Retina (tissue), 1 donor: ENCODE measurements at regions not wholly inside any gene's neighbourhood (a gene's known extent, or its start where the extent isn't known, plus 50 kb on each side); places are given as distances from the start of the nearest gene placed in this dataset.
"Not testable (repeated sequence)": the region's sequence is repeated elsewhere in the genome, so short reads cannot be mapped to it uniquely, and the experiment has no call there.

Experiments used
- DNase-seq: peaks from one replicate; pipeline ENCODE4 v3.0.0-alpha.2; 2016

DNA sequence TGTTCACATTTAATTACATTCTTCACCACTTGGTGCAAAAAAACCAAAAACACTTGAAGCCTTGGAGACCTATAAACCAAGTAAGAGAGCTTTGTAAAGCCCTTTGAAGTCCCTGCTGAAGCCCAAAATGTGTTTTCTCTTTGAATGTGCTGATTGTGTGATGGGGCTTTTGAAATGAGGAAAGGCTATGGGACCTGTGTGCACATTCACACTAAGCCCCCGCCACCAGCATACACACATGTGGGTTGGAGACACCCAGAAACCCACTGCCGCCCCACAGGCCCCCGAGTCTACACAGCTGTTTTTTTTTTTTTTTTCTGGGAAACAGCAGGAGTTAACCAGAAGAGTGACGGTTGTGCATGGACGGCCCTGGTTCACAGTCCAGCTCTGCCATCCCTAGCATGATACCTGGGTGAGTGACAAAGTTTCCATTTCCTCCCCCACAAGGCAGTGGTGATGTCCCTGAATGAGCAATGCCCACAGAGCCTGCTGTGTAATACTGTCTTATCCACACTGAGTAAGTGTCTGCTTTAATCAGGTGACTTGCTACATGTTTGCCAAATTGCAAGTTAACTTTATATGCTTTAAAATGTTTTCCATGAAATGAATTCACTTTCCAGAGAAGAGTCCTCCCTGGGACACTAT, 154.6 kb upstream of the GDF10 start:
- no peak for DNase-seq

DNA sequence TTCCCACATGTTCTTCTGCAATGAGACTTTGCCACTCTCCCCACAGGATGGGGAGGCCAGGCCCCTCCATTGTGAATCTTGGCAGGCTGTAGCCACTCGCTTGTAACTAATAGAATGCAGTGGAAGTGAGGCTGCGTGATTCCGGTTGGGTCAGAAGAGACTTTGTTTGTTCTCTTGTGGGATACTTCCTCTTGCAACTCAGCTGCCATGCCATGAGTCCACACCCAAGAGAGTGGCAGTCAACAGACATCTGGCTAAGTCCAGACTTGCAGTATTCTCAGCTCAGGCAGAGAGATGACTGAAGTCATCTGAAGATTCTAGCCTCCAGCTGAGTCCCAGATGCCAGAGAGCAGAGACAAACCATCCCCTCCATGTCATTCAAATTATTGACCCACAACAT, 153.4 kb upstream of the GDF10 start:
- DNase-seq: no peak

DNA sequence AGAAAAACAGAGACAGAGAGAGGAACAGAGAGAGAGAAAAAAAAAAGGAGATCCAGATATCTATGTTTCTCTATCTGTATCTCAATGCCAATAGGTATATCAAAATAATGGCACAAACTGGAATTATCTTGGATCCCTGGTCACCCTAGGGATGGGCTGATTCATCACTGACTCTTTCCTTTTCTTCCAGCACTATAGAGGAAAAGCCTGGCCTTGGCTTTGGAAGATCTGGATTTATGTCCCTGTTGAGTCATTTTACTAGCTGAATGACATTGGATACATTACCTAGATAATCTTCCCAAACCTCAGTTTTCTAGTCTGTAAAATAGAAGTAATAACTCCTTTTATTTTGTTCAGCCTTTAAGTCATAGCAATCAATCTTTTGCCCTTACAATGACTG, 152.8 kb upstream of the GDF10 start:
- no peak for DNase-seq

DNA sequence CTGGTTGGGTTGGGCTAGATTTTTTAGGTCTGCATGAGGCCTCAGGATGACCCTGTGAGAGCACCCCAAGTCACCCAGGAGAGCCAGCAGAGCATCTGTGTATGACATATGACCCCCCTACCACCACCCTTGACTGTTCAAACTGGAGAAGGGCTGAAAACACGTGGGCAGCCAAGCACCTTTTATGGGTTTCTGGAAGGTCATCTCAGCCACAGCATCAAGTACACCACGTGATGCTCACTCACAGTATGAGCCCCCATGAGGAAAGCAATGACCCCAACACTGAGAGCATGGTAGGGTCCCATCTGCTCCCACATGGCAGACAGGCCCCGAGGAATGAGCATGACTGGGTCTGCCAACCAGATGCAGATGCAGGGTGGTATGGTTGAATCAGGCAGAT, 149.4 kb upstream of the GDF10 start:
- DNase-seq: no peak

DNA sequence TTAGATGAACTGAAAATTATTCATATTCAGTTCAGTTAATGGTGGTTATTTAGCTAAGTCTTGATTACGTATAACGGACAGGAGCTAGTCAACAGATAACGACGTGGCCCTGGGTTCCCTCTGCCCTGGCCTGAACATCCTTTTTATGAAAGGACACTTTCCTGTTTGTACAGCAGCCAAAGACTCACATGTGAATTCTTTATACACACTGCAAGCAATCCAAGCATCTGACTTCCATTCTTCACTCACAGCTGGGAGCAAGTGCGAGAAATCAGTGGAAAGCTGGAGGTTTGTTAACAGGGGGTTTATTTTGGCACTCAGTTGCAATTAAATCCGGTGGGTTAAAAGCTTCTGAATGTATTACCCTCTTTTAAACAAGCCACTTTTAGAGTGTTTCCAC, 148.1 kb upstream of the GDF10 start:
- DNase-seq: no peak

DNA sequence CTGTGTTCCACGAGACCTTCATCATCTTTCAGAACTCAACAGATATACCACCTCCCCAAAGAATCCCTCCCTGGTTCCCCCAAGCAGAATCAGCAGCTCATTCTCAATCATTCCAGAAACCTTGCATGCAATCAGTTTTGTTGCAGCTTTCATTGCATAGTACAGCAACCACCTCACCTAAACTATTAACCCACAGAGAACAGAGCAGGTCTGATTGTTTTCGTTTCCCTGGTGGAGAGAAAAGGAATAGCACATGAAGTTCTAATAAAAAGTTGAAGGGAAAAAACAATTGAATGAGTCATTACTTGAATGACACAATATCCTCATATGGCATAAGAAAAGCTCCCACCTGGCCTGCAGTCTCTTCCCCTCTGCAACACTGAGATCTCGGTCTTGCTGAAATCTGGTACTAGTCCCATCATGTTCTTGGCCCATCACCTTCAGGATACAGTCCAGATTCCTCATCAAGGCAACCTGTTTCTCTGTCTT, 147.1 kb upstream of the GDF10 start:
- no peak for DNase-seq

DNA sequence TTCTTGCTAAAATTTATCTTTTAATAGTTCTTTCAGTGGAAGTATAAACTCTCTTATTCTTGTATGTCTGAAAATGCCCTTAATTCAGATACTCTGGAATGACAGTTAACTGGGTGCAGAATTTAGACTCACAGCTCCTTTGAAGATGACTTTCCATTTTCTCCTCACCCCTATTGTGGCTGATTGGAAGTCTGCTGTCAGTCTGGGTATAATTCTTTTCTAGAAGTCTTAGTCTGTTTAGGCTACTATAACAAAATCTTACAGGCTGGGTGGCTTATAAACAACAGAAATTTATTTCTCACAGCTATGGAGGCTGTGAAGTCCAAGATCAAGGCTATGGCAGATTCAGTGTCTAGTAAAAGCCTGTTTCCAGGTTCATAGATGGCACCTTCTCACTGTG, 145.2 kb upstream of the GDF10 start:
- DNase-seq: no peak

DNA sequence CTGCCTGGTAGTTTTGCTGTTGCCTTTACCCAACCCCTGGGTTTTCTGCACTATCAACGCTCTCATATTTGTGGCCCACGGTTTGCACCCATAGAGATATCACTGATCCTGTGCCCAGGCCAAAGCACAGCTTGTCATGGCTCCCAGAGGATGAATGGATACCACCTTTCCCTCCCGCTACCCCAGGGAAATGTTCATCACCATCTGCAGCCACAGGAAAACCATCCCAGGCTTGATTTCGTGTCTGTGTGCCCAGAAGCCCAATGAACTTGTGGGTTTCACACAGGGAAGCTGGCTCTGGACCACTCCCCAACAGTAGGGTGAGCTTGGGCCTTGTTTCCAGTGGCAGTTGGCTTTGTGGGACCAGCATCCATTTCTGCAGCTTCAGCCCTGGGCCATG, 143.1 kb upstream of the GDF10 start:
- no peak for DNase-seq

DNA sequence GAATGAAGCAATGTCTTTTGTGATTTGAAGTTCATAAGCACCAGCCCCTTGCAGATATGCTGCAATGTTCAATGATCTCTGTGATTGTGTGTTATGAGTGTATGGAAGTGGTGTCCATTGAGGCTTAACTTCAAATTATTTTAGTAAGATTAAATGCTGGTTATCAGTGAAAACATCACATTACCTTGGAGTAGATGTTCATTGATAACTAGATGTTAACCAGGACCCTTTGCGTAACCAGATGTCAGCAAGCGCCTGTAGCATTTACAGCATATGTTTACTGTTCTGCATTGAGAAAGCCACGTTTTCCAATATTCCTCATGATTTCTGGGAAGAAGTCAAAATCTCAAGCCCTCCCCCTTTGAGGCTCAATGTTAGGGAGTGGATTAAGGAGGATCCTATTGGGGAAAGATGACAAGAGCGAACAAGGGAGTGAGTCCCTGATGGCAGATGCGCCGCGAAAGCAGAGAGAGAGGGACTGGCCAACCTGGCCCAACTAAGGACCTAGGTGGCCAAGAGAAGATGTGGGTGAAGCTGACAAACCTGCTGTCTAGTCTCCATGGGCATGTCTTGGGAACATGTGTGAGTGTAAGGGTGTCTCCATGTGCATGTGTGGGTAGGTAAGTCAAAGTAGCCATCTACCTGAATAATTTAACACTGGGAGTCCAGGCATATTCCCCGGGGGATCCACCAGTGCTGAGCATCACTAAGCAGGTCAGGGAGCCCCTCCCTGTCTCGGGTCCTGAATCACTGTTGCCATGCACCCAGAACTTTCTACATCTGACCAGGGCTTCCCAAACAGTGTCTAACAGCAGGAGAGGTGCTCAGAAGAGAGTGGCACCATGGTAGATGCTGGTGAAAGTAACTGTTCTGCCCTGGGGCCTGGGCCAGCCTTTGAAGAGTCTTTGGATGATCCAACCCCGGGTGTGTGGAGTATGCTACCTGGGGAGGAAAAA, 141.6 kb upstream of the GDF10 start:
- no peak for DNase-seq

DNA sequence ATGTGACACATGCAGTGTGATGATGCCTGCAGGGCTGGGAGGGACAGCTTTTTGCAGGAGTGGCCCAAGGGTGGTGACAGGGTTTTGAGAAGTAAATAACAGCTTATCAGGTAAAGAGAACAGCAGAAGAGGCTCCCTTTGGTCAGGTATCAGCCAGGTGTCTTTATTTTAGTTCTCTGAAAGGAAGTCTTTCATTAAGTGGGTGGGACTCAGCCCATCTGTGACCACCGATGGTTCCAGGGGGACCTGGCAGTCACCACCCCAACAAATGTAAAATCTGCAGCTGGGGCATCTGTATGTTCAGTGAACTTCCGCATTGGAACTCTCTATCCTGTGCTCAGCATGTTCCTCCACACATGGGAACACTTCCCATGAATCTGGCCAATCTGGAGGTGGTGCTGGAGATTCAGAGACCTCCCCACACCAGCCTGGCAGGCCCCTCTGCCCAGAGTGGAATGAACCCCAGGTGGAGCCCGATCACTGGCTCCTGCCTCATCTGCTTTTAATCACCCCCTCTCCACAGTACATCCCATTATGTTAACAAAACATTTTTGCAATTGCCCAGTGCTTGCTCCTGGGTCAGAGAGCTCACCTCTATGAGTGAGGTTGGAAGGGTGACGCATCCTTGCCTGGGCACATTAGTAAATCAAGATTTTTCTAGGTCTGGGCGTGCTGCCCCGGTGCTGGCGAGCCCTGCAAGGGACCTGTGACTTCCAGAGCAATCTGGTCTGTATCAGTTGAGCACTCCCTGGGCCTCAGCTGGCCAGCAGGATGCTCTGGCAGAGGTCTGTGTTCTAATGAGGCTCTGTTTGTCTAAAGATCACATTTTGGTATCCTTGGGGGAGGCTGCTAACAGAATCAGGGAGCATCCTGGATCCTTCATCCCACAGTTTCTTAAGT, 140.4 kb upstream of the GDF10 start:
- DNase-seq: no peak

DNA sequence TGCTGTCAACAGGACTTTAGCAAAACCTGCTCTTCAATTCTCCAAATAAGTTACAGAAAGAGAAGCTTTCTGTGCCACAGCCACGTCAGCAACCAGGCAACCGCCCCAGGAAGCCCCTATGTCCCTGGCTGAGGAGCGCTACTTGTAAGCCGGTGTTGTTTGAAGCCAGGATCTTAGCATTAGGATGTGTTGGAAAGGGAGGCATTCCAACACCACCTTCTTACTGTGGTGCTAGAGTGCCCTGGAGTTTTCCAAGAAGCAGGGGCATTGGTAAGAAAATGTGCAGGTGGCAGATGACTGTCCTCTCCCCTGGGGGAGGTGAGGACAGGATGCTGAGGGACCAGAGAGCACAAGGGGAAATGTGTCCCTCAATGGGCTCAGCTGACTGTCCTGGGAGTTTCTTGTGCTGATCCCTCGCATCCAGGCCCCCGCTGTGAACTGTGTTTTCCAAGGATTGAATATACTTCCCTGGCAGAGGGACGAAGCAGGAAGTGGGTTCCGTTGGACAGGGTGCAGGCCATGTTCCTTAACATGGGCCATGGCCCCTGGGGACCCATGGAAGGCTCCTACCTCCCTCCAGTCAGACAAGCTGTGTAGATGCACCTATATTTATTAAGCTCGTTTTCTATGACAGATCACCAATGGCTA, 139.6 kb upstream of the GDF10 start:
- no peak for DNase-seq

DNA sequence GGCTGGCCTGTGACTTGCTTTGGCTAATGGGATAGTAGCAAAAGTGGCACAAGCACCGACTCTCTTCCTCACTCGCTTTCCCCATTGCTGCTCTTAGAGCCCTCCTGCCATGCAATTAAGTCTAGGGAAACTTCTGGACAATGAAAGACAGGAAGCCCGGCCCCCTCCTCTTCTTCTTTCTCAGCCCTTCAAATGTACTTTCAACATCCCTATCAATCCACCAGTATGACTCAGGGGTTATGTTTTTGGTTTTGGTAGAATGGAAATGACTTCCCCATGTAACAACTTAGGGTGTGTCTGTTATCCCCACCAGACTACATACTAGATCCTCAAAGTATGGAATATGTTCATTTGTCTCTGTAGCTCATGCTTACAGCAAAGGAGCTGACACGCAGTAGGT, 139.0 kb upstream of the GDF10 start:
- DNase-seq: no peak

DNA sequence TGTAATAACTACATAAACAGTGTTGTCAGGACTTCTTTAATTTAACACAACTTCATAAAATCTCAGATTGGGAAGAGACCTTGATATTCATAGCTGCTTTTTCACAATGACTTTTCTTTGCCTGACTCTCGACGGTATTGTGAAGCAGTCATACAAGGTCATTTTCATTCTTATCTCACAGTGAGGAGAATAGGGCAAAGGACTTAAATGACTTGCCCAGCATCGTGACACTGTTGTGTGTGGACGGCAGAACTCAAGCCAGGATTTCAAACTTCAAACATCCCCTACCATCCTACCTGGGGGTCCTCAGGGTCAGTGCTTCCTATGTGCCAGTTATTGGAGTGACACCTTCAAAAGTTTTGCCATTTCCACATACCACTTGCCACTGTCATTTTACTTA, 138.5 kb upstream of the GDF10 start:
- no peak for DNase-seq

DNA sequence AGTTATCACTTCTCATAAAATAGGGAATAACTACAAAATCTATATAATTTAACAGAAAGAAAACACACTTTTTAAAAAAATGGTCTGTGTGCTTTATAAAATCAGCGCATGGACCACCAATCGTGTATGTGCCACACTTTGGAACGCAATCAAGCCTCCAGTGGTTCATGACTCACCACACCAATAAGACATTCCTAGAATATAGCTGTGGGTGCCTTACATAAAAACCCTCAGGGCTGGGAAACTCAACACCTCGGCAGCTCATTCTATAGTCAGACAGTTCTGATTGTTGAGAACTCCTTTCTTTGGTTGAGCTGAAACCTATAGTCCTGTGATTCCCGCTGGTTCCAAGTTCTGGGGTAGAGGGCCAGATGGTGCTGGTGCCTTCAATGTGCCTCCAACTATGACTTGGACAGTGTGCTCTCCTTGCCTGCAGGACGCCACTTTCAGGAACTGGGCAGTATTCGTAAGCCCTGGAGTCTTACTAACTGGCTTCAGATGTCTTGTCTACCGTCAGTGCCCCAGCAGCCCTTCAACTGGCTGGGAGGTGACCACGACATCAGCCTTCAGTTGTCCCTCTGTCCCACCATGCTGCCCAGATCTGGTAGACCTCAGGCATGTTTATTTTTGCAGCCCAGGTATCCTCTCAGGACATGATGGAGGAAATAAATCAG, 135.7 kb upstream of the GDF10 start:
- DNase-seq: no peak

DNA sequence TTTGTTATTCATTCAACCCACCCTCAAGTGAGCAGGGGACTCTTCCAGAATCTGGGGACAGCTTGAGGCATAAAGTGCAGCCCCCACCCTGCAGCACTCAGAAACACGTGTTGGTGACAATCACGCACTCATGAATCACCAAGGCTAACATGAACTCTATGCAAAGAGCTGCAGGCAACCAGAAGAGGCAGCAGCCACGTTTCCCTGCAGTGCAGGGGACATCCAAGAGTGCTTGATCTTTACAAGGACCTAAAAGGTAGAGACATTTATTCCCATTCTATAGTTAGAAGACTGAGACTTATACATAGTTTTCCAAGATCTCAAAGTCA, 135.2 kb upstream of the GDF10 start:
- DNase-seq: no peak

DNA sequence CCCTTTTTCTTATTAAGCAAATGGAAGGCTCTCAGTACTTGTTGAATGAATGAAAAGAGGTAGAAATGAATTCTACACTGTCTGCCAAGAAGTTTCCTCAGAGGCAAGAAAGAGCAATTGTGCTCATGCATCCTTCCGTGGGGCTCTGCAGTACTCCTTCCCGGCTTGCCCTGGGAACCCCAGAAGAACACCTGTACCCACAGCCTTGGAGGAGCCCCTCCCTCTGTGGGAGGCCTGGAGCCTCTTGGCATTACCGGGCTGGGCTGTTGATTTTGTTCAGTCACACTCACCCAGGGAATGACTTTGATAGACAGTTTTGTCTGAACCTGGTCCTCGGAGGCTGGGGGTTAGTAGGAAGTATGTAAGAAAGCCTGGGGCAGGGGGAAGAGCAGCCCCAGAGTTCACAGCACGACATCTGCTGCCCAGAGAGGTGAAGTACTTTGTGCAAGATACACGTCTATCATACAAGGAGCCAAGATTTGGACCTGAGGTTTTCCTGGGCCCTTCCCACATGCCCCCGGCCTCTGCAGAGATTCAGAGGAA, 134.8 kb upstream of the GDF10 start:
- no peak for DNase-seq

DNA sequence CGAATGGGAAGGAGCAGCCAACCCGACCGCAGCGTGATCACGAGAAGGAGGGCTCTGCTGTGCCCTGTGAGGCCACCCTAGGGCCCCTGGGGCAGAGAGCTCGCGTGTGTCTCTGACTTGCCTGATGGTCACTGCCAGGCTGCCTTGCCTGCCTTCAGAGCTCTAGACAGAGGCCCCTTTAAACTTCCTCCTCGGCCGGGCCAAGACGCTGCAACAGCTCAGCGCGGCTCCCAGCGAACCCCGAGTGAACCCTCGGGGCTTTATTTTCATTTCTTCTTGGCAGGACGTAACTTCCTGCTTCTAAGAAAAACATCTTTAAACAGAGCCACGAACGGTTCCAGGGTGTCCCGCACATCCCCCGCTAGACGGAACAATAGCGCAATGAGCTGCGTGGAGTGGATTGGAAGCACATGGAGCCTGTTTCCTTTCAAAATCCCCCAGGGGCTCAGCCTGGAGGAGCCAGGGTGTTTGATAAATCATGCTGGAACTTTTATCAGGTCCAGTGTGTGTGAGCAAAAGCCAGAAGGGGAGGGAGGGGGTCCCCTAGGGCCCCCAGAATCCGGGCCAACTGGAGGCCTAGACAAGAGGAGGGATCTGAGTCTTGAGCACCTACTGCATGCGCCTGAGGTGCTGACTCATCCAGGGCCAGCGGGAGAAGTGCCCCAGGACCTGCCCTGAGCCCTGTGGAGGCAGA, 134.1 kb upstream of the GDF10 start:
- no peak for DNase-seq

DNA sequence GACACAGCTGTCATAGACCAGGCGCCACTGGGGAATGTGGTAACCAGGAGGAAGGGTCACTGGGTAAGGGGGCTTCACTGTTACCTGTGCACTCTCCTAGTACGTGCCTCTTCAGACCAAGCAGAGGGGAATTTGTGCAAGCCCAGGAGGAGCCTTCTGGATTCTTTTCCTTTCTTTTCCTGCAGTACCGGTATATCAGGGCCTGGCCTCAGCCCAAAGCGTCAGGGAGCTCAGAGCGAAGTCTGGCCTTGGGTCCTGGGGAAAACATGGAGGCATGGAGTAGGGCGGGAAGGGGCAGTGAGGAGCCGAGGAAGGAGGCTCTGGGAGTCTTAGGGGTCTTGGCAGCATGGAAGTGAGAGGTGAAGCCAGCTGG, 133.6 kb upstream of the GDF10 start:
- DNase-seq: no peak

DNA sequence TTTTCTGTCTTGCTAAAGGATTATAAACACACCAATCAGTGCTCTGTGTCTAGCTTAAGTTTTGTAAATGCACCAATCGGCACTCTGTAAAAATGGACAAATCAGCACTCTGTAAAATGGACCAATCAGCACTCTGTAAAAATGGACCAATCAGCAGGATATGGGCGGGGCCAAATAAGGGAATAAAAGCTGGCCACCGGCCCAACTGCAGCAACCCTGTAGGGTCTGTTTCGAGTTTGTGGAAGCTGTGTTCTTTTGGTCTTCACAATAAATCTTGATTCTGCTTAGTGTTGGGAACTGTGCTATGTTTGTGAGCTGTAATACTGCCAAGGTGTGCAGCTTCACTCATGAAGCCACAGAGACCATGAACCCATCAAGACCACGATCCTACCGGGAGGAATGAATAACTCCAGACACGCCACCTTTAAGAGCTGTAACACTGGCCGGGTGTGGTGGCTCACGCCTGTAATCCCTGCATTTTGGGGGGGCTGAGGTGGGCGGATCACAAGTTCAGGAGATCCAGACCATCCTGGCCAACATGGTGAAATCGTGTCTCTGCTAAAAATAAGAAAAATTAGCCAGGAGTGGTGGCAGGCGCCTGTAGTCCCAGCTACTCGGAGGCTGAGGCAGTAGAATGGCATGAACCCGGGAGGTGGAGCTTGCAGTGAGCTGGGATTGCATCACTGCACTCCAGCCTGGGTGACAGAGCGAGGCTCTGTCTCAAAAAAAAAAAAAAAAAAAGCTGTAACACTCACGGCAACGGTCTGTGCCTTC, 133.0 kb upstream of the GDF10 start:
- not testable (repeated sequence) for DNase-seq

DNA sequence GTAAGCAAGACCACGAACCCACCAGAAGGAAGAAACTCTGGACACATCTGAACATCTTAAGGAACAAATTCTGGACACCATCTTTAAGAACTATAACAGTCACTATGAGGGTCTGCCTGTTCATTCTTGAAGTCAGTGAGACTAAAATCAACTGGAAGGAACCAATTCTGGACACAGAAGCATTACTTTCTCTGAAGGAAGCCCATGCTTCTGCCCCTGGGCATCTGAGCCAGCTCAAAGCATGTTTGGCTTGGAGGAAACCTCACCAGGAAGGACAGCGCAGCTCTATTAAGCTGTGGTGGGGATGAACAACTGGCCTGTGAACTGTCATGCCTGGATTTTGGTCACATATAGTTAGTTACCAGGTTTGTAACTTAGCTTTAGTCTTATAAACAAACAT, 132.4 kb upstream of the GDF10 start:
- no peak for DNase-seq

DNA sequence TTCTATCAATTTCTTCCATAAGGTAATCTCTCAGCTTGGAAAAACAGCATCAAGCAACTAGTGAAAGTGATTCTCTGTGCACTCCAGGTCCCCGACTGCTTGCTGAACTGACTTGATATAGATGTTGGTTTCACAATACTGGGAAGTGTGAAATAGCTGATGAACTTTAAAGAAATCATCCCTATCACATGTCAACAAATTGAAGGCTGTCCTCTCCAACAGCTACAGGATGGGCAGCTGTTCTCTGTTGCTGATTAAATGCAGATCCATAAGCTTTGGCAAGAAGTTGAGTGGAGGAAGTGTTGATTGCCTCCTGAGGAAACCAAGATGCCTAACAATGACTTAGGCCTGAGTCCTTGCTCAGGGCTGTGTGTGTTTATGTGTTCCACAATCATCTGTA, 130.4 kb upstream of the GDF10 start:
- no peak for DNase-seq
